CD8-positive, alpha-beta memory T cell (primary cell): ENCODE measurements at regions not wholly inside any gene's neighbourhood (a gene's known extent, or its start where the extent isn't known, plus 50 kb on each side); places are given as distances from the start of the nearest gene placed in this dataset.
A peak's percentile ranks its signal among the peaks of the same experiment; 100 is the strongest.

Experiments used
- CTCF ChIA-PET: fragments of 350-600 bp; sonication (Branson Sonifier 250); formaldehyde crosslinking; loops from one replicate; lab custom pipeline; 2021; ENCODE audit warnings: antibody characterized with exemption; lab: Charles Lee
- POLR2A ChIA-PET: fragments of 350-600 bp; sonication (Branson Sonifier 250); formaldehyde crosslinking; loops from one replicate; lab custom pipeline; 2021; ENCODE audit warnings: antibody characterized with exemption; lab: Charles Lee
- DNase-seq, 5 donors: peaks; one replicate each; pipeline versions ENCODE4 v3.0.0 to v3.0.0-alpha.2; 2020 to 2022; ENCODE audit warnings: mixed read lengths in 1 of 5
- H3K27ac ChIP-seq: one replicate; pipeline ENCODE4 v1.7.0; 2013; ENCODE audit warnings: low read depth, mild to moderate bottlenecking, low read length, moderate library complexity
- H3K27me3 ChIP-seq: 2 replicates; pipeline ENCODE4 v1.7.0; 2013; ENCODE audit warnings: low read length, mild to moderate bottlenecking; ENCODE audit not compliant: insufficient read depth, poor library complexity, severe bottlenecking
- H3K36me3 ChIP-seq: 2 replicates; pipeline ENCODE4 v1.7.0; 2013; ENCODE audit warnings: mild to moderate bottlenecking, low read length, moderate library complexity; ENCODE audit not compliant: insufficient read depth
- H3K4me1 ChIP-seq: 2 replicates; pipeline ENCODE4 v1.7.0; 2013; ENCODE audit warnings: mild to moderate bottlenecking, low read length, moderate library complexity; ENCODE audit not compliant: insufficient read depth
- H3K4me3 ChIP-seq: 2 replicates; pipeline ENCODE4 v1.7.0; 2013; ENCODE audit warnings: mild to moderate bottlenecking, low read length
- H3K9me3 ChIP-seq: 2 replicates; pipeline ENCODE4 v1.7.0; 2013; ENCODE audit warnings: mild to moderate bottlenecking, low read length
- H3K27ac Mint-ChIP-seq, 8 donors: one replicate each; pipeline ENCODE4 v1.8.0; 2020 to 2021; ENCODE audit warnings: mixed read lengths in 8 of 8, mild to moderate bottlenecking in 6 of 8, inconsistent platforms in 3 of 8, moderate library complexity in 3 of 8
- H3K27me3 Mint-ChIP-seq, 2 donors: one replicate each; pipeline ENCODE4 v1.8.0; 2020 to 2021; ENCODE audit warnings: mixed read lengths in 2 of 2, mild to moderate bottlenecking in 1 of 2, moderate library complexity in 1 of 2
- H3K36me3 Mint-ChIP-seq, 3 donors: one replicate each; pipeline ENCODE4 v1.8.0; 2020 to 2021; ENCODE audit warnings: mixed read lengths in 3 of 3, inconsistent platforms in 1 of 3, mild to moderate bottlenecking in 1 of 3
- H3K4me1 Mint-ChIP-seq, 3 donors: one replicate each; pipeline ENCODE4 v1.8.0; 2020 to 2021; ENCODE audit warnings: mixed read lengths in 3 of 3, inconsistent platforms in 1 of 3, mild to moderate bottlenecking in 1 of 3
- H3K4me3 Mint-ChIP-seq, 7 donors: one replicate each; pipeline ENCODE4 v1.8.0; 2020 to 2021; ENCODE audit warnings: mixed read lengths in 7 of 7, mild to moderate bottlenecking in 6 of 7, moderate library complexity in 4 of 7, inconsistent platforms in 2 of 7
- H3K9me3 Mint-ChIP-seq, 5 donors: one replicate each; pipeline ENCODE4 v1.8.0; 2020 to 2022; ENCODE audit warnings: mixed read lengths in 5 of 5, mild to moderate bottlenecking in 3 of 5, moderate library complexity in 2 of 5, inconsistent platforms in 1 of 5

DNA sequence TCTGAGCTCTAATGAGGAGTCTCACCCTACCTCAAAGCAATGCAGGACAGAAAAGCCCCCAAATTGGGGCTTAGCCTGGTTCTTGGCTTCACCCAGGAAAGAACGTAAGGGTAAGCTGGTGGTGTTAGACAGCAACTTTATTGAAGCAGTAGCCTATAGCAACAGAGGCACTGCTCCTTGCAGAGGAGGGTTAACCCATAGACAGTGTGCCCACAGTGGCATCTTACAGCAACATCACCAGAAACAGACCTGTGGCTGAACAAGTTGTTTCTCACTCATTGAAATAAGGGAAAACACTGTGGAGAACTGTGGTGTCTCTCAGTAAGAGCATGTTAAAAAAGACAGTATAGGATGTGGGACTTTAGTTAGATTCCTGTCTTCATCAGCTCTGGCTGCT is 80.4 kb upstream of the SPTLC3 start:
- no peaks in the 10 kb centered on the region for H3K9me3 ChIP-seq
- H3K4me3 ChIP-seq: no peak overlapping the region
- H3K27ac ChIP-seq: no peak overlapping the region
- Mint-ChIP-seq H3K27ac (peak overlapping the region in 3 of 8 donors; percentile 39 to 76 (median 48)), H3K4me1 (peaks cover 0 to 19% (median 0%) of the 10 kb centered on the region in 3 donors), H3K27me3 (no peaks in the 10 kb centered on the region), H3K4me3 (peak overlapping the region in 2 of 7 donors; percentile 3 to 24), H3K36me3 (no peaks in the 10 kb centered on the region), H3K9me3 (peaks cover 0 to 7% (median 0%) of the 10 kb centered on the region in 5 donors)
- CTCF ChIA-PET: no interaction called here
- H3K36me3 ChIP-seq: no peaks in the 10 kb centered on the region
- no peak for DNase-seq
- POLR2A ChIA-PET: no interaction called here
- no peaks in the 10 kb centered on the region for H3K4me1 ChIP-seq
- no peaks in the 10 kb centered on the region for H3K27me3 ChIP-seq

DNA sequence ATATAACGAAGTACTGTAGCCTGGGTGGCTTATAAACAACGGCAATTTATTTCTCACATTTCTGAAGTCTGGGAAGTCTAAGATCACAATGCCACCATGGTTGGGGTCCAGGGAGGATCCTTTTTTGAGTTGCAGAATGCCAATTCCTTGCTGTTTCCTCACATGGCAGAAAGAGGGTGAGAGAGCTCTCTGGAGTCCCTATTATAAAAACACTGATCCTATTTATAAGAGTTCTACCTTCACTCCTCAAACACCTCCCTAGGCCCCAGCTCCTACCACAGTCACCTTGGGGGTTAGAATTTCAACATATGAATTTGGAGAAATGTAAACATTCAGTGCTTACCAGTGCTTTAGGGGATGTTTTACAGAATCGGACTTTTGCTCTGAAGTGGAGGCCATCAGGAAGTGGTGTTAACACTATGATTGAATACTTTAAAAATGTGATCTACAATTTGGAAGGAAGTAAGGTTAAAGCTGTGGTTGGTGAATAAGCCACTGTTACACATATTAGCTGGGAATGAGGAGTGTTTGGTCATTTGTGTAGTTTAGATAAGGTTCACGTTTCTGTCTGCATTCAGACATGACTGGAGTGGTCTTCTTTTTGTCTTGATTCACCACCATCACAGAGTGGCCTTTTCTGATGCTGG is 79.9 kb upstream of the SPTLC3 start:
- peak in 1 of 5 donors; percentile 8 for DNase-seq
- Histone ChIP-seq H3K27me3 (no peaks in the 10 kb centered on the region), H3K27ac (no peak overlapping the region), H3K36me3 (no peaks in the 10 kb centered on the region), H3K9me3 (no peaks in the 10 kb centered on the region), H3K4me3 (no peak overlapping the region), H3K4me1 (no peaks in the 10 kb centered on the region)
- peaks cover 0 to 7% (median 0%) of the 10 kb centered on the region in 5 donors for H3K9me3 Mint-ChIP-seq
- CTCF ChIA-PET: no interaction called here
- no peaks in the 10 kb centered on the region for H3K27me3 Mint-ChIP-seq
- POLR2A ChIA-PET: no interaction called here
- no peaks in the 10 kb centered on the region for H3K36me3 Mint-ChIP-seq
- H3K27ac Mint-ChIP-seq: peak overlapping the region in 4 of 8 donors; percentile 38 to 76 (median 44)
- H3K4me3 Mint-ChIP-seq: peak overlapping the region in 2 of 7 donors; percentile 3 to 24
- peaks cover 0 to 19% (median 0%) of the 10 kb centered on the region in 3 donors for H3K4me1 Mint-ChIP-seq

DNA sequence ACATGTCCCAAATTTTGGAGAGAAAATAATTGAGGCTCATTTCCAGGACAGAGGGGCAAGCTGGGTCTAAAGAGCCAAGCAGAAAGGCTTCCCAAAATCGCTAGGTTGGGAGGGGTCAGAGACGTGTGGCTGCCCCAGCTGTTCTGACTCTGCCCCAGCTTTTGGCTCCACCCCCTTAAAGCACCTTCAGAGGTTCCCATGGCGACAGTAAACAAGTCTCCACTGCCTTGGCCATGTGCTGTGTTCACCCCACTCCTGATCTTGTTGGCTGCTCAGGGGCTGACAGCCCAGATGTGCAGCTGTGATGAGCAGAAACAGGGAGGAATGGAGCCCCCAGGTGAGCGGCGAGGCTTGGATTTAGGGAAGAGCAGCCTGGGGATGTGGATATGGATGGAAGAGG is 72.8 kb upstream of the SPTLC3 start:
- ChIA-PET CTCF (no interaction called here), POLR2A (no interaction called here)
- H3K36me3 Mint-ChIP-seq: no peaks in the 10 kb centered on the region
- H3K9me3 ChIP-seq: no peaks in the 10 kb centered on the region
- H3K9me3 Mint-ChIP-seq: peaks cover 0 to 10% (median 0%) of the 10 kb centered on the region in 5 donors
- peaks cover 0 to 5% (median 0%) of the 10 kb centered on the region in 3 donors for H3K4me1 Mint-ChIP-seq
- no peaks in the 10 kb centered on the region for H3K27me3 ChIP-seq
- no peaks in the 10 kb centered on the region for H3K4me1 ChIP-seq
- no peak for DNase-seq
- peak overlapping the region in 2 of 8 donors; percentile 72 to 74 for H3K27ac Mint-ChIP-seq
- H3K27me3 Mint-ChIP-seq: peaks cover 0 to 4% of the 10 kb centered on the region in 2 donors
- no peak overlapping the region for H3K27ac ChIP-seq
- no peaks in the 10 kb centered on the region for H3K36me3 ChIP-seq
- no peak overlapping the region for H3K4me3 ChIP-seq
- no peak overlapping the region for H3K4me3 Mint-ChIP-seq

DNA sequence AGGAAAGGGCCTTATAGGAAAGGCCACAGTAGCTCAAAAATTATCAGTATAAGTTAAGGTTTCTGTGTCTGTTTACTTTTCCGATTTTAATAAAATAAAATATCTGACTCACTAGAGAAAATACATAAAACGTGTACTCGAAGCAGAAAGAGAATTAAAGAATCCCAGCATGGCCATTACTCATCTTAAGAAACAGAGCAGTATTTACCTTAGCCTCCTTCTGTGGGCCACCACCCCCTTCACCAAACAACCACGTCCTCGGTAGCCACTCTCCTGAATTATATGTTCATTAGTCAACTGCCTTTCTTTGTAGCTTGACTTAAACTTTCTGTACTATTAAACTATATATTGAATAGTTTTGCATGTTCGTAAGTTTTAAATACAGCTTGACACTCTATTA is 72.2 kb upstream of the SPTLC3 start:
- Histone ChIP-seq H3K27me3 (no peaks in the 10 kb centered on the region), H3K4me3 (no peak overlapping the region), H3K27ac (no peak overlapping the region), H3K9me3 (no peaks in the 10 kb centered on the region), H3K36me3 (no peaks in the 10 kb centered on the region), H3K4me1 (no peaks in the 10 kb centered on the region)
- Mint-ChIP-seq H3K4me3 (no peak overlapping the region), H3K27me3 (peaks cover 0 to 4% of the 10 kb centered on the region in 2 donors), H3K9me3 (peaks cover 0 to 10% (median 0%) of the 10 kb centered on the region in 5 donors), H3K27ac (peak overlapping the region in 1 of 8 donors; percentile 47), H3K4me1 (peaks cover 0 to 5% (median 0%) of the 10 kb centered on the region in 3 donors), H3K36me3 (no peaks in the 10 kb centered on the region)
- DNase-seq: no peak
- POLR2A ChIA-PET: no interaction called here
- CTCF ChIA-PET: no interaction called here

DNA sequence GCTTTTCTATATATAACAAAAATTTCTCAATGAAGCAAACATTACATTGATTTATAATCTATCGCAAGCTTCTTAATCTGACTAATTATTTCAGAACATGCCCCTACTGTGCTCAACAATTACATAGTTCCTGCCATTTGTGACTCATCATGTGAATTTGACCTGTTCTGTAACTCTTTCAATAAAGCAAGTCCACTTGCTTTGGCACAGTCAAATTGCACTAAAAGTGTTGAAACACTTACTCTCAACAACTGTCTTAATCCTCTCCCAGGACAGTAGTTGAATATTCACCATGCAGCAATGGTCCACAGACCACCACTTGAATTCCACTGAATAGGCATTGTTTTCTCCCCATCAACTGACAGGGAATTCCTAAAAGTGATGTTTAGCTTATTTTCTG is 67.7 kb upstream of the SPTLC3 start:
- H3K36me3 Mint-ChIP-seq: no peaks in the 10 kb centered on the region
- Histone ChIP-seq H3K36me3 (no peaks in the 10 kb centered on the region), H3K4me3 (no peak overlapping the region), H3K4me1 (no peaks in the 10 kb centered on the region), H3K9me3 (no peaks in the 10 kb centered on the region), H3K27ac (no peak overlapping the region), H3K27me3 (no peaks in the 10 kb centered on the region)
- no peaks in the 10 kb centered on the region for H3K27me3 Mint-ChIP-seq
- H3K4me3 Mint-ChIP-seq: no peak overlapping the region
- ChIA-PET CTCF (no interaction called here), POLR2A (no interaction called here)
- H3K4me1 Mint-ChIP-seq: peaks cover 0 to 5% (median 0%) of the 10 kb centered on the region in 3 donors
- H3K27ac Mint-ChIP-seq: no peak overlapping the region
- no peak for DNase-seq
- peaks cover 0 to 5% (median 0%) of the 10 kb centered on the region in 5 donors for H3K9me3 Mint-ChIP-seq

DNA sequence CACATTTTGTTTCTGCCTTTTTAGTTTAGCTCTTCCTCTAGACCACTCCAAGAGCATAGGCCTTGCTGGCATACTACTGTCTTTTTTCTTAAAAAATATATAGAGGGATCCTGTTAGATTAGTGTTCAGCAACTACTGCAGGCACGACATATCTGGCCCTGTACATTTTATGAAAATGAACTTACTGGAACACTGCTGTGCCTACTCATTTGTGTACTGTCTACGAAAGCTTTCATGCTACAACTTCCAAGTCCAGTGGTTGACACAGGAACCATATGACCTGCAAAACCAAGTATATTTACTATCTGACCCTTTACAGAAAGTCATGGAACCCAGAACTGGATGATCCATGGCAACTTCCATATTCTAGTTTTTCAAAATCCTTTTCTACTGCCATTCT is 66.6 kb upstream of the SPTLC3 start:
- Mint-ChIP-seq H3K9me3 (peaks cover 0 to 2% (median 0%) of the 10 kb centered on the region in 5 donors), H3K4me1 (no peaks in the 10 kb centered on the region), H3K4me3 (no peak overlapping the region), H3K36me3 (no peaks in the 10 kb centered on the region), H3K27me3 (no peaks in the 10 kb centered on the region), H3K27ac (no peak overlapping the region)
- ChIA-PET POLR2A (no interaction called here), CTCF (no interaction called here)
- Histone ChIP-seq H3K27me3 (no peaks in the 10 kb centered on the region), H3K27ac (no peak overlapping the region), H3K9me3 (no peaks in the 10 kb centered on the region), H3K36me3 (no peaks in the 10 kb centered on the region), H3K4me1 (no peaks in the 10 kb centered on the region), H3K4me3 (no peak overlapping the region)
- no peak for DNase-seq

DNA sequence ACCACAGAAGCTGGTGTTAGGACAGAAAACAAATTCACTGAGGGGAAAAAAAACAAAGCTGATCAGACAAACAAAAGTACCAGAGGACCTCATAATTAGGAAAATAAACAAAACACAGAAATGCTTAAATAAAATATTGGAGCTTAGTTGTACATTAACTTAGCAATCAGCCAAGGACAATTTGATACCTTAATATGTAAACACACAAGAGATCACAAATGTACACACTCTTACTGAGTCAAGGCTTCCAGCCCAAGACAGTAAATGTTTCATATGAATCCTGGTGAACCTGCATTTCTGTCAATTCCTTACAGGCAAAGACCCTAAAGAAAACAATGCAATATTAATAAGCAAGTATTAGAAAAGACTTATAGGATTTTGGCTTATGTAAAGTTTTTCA is 62.0 kb upstream of the SPTLC3 start:
- no peaks in the 10 kb centered on the region for H3K36me3 ChIP-seq
- no peaks in the 10 kb centered on the region for H3K27me3 Mint-ChIP-seq
- no peaks in the 10 kb centered on the region for H3K27me3 ChIP-seq
- peaks cover 0 to 2% (median 0%) of the 10 kb centered on the region in 5 donors for H3K9me3 Mint-ChIP-seq
- DNase-seq: no peak
- H3K4me3 Mint-ChIP-seq: no peak overlapping the region
- no peaks in the 10 kb centered on the region for H3K36me3 Mint-ChIP-seq
- peak overlapping the region in 1 of 8 donors; percentile 4 for H3K27ac Mint-ChIP-seq
- H3K4me3 ChIP-seq: no peak overlapping the region
- ChIA-PET POLR2A (no interaction called here), CTCF (no interaction called here)
- no peaks in the 10 kb centered on the region for H3K4me1 ChIP-seq
- no peak overlapping the region for H3K27ac ChIP-seq
- no peaks in the 10 kb centered on the region for H3K9me3 ChIP-seq
- peaks cover 0 to 12% (median 0%) of the 10 kb centered on the region in 3 donors for H3K4me1 Mint-ChIP-seq

DNA sequence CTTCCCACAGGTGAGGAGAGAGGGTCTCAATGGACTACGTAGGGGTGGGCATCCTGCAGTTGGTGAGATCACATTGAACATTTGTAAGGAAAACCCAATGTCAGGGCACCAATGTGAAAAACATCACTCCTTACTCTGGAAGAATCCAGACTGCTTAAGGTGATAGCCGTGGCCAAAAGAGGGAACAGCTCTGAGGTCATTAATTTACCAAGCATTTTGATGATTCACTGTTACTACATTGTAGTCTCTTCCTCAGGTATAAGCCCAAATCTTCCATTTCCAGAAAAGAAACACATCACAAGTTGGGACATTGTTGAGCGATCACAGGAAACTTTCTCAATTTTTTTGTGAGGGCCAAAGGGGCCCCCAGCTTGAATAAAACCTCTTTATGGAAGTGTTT is 61.1 kb upstream of the SPTLC3 start:
- CTCF ChIA-PET: no interaction called here
- Histone ChIP-seq H3K27me3 (no peaks in the 10 kb centered on the region), H3K36me3 (no peaks in the 10 kb centered on the region), H3K4me1 (no peaks in the 10 kb centered on the region), H3K9me3 (no peaks in the 10 kb centered on the region), H3K27ac (no peak overlapping the region), H3K4me3 (no peak overlapping the region)
- Mint-ChIP-seq H3K4me3 (no peak overlapping the region), H3K27me3 (no peaks in the 10 kb centered on the region), H3K9me3 (peaks cover 0 to 2% (median 0%) of the 10 kb centered on the region in 5 donors), H3K27ac (no peak overlapping the region), H3K4me1 (peaks cover 0 to 18% (median 0%) of the 10 kb centered on the region in 3 donors), H3K36me3 (no peaks in the 10 kb centered on the region)
- no peak for DNase-seq
- POLR2A ChIA-PET: no interaction called here
